Endothelial cell of umbilical vein (primary cell): ENCODE measurements at regions not wholly inside any gene's neighbourhood (a gene's known extent, or its start where the extent isn't known, plus 50 kb on each side); places are given as distances from the start of the nearest gene placed in this dataset.

Experiments
- BruUV-seq: library from RNA; stranded (reverse); fragments of 400-500 nt; replicated peaks from 2 replicates; lab custom pipeline; 2021; lab: Mats Ljungman, UMichigan
- CTCF ChIA-PET: fragments of 300-600, 350-600 bp; sonication (Branson Sonifier 250); formaldehyde crosslinking; loops from one replicate; lab custom pipeline; 2021; ENCODE audit warnings: antibody characterized with exemption, inconsistent platforms; lab: Charles Lee
- POLR2A ChIA-PET: fragments of 300-600, 350-600 bp; sonication (Branson Sonifier 250); formaldehyde crosslinking; loops from one replicate; lab custom pipeline; 2021; ENCODE audit warnings: antibody characterized with exemption, inconsistent platforms; lab: Charles Lee
- DNase-seq: peaks from one replicate; pipeline ENCODE4 v3.0.0-alpha.2; 2011; ENCODE audit warnings: low read depth, low spot score
- FAIRE-seq: peaks from 2 replicates; lab custom pipeline; 2011; peaks lifted over from hg19 to GRCh38; lab: Jason Lieb, UNC
- H2AFZ ChIP-seq: 2 replicates; pipeline ENCODE4 v1.6.0; 2012; ENCODE audit warnings: low read depth, low read length, control low read depth, inconsistent platforms
- H3K27ac ChIP-seq: 2 replicates; pipeline ENCODE4 v1.5.1; 2011; ENCODE audit warnings: low read depth, mild to moderate bottlenecking, control low read depth, low read length, moderate library complexity; ENCODE audit not compliant: insufficient read depth
- H3K27me3 ChIP-seq, 2 experiments: 2 replicates each; pipeline versions ENCODE4 v1.6.0 to v1.6.1; 2011; ENCODE audit warnings: low read length in 2 of 2, mixed read lengths in 1 of 2; ENCODE audit not compliant: control insufficient read depth in 2 of 2, insufficient read depth in 2 of 2
- H3K36me3 ChIP-seq, 2 experiments: 2 replicates in 1 of 2; 3 replicates in 1 of 2; pipeline ENCODE4 v1.5.1; 2011; ENCODE audit warnings: low read length in 2 of 2, mild to moderate bottlenecking in 1 of 2, moderate library complexity in 1 of 2; ENCODE audit not compliant: control insufficient read depth in 2 of 2, insufficient read depth in 2 of 2; ENCODE audit errors: extremely low read depth in 1 of 2
- H3K4me1 ChIP-seq: 3 replicates; pipeline ENCODE4 v1.5.1; 2011; ENCODE audit warnings: mild to moderate bottlenecking, low read length; ENCODE audit not compliant: control insufficient read depth, insufficient read depth; ENCODE audit errors: extremely low read depth
- H3K4me2 ChIP-seq: 2 replicates; pipeline ENCODE4 v1.6.1; 2011; ENCODE audit warnings: low read length, control low read depth, mixed read lengths; ENCODE audit not compliant: insufficient read depth
- H3K4me3 ChIP-seq, 3 experiments: fragments of 200-600 bp in 1 of 3; sonication (generic), shearing (Covaris generic) in 1 of 3; replicated peaks in 1 of 3; 2 replicates each; pipeline ENCODE4 v1.5.1; 2011 to 2016; ENCODE audit warnings: control low read depth in 3 of 3, low read length in 3 of 3, mild to moderate bottlenecking in 2 of 3, inconsistent platforms in 1 of 3, low read depth in 1 of 3, moderate library complexity in 1 of 3; ENCODE audit not compliant: insufficient read depth in 1 of 3
- H3K79me2 ChIP-seq: 2 replicates; pipeline ENCODE4 v1.6.0; 2012; ENCODE audit warnings: low read length, inconsistent platforms; ENCODE audit not compliant: control insufficient read depth, insufficient read depth
- H3K9ac ChIP-seq: replicated peaks from 2 replicates; pipeline ENCODE3; 2011; ENCODE audit warnings: low read length, control low read depth; ENCODE audit not compliant: insufficient read depth; ENCODE audit errors: extremely low read depth
- H3K9me1 ChIP-seq: replicated peaks from 3 replicates; pipeline ENCODE4 v1.6.0; 2011; ENCODE audit warnings: mild to moderate bottlenecking, low read length; ENCODE audit not compliant: control insufficient read depth, insufficient read depth; ENCODE audit errors: extremely low read depth
- H3K9me3 ChIP-seq: replicated peaks from 2 replicates; pipeline ENCODE4 v1.5.1; 2012; ENCODE audit warnings: low read length, inconsistent platforms; ENCODE audit not compliant: control insufficient read depth, insufficient read depth
- H4K20me1 ChIP-seq: replicated peaks from 2 replicates; pipeline ENCODE3; 2011; ENCODE audit warnings: mild to moderate bottlenecking, low read length; ENCODE audit not compliant: control insufficient read depth, insufficient read depth; ENCODE audit errors: extremely low read depth
- EZH2 ChIP-seq: IDR thresholded peaks from 2 replicates; pipeline ENCODE4 v1.6.1; 2012; ENCODE audit warnings: borderline replicate concordance, low read depth, mild to moderate bottlenecking, moderate library complexity, low read length, inconsistent platforms; ENCODE audit not compliant: severe bottlenecking
- FOS ChIP-seq: IDR thresholded peaks from 2 replicates; pipeline ENCODE4 v1.6.1; 2011; ENCODE audit warnings: mild to moderate bottlenecking, low read length, moderate library complexity, borderline replicate concordance; ENCODE audit not compliant: insufficient read depth
- GATA2 ChIP-seq: IDR thresholded peaks from 2 replicates; pipeline ENCODE4 v1.7.0; 2011; ENCODE audit warnings: low read depth, mild to moderate bottlenecking, moderate library complexity, mixed read lengths, low read length; ENCODE audit not compliant: insufficient read length, insufficient read depth
- JUN ChIP-seq: IDR thresholded peaks from 2 replicates; pipeline ENCODE4 v1.6.1; 2011; ENCODE audit warnings: borderline replicate concordance, low read depth; ENCODE audit not compliant: insufficient read length, insufficient read depth
- MYC ChIP-seq: IDR thresholded peaks from one replicate; pipeline ENCODE4 v1.6.1; 2011; ENCODE audit warnings: mild to moderate bottlenecking, low read depth, low read length
- POLR2A ChIP-seq: IDR thresholded peaks from 2 replicates; pipeline ENCODE4 v1.6.1; 2012; ENCODE audit warnings: low read depth, mild to moderate bottlenecking, control low read depth, low read length
- POLR2AphosphoS5 ChIP-seq: IDR thresholded peaks from 2 replicates; pipeline ENCODE4 v1.6.1; 2012; ENCODE audit warnings: low read depth, mild to moderate bottlenecking, control low read depth, low read length, moderate library complexity; ENCODE audit not compliant: insufficient read depth
- dilution Hi-C: fragments of 300-500 bp; cut with MboI; formaldehyde crosslinking; loops from one replicate; pipeline ENCODE4 v1.15.0; 2019; ENCODE audit warnings: low sequenced_read_pairs; ENCODE audit not compliant: extremely low pct_ligation_motif_present
- intact Hi-C: fragments of 100-400 bp; cut with micrococcal nuclease; formaldehyde crosslinking; loops from one replicate; pipeline ENCODE4 v1.10.0; 2022
- TF ChIP-seq, protein P1 (sequence below), 2 donors: IDR thresholded peaks; 1 replicate in 1 of 2; 2 replicates in 1 of 2; pipeline ENCODE4 v1.5.1; 2011; ENCODE audit warnings: low read length in 2 of 2, mild to moderate bottlenecking in 2 of 2, moderate library complexity in 2 of 2, control low read depth in 1 of 2, inconsistent platforms in 1 of 2, low read depth in 1 of 2; ENCODE audit not compliant: insufficient read depth in 1 of 2; ENCODE audit errors: extremely low read depth in 1 of 2
- TF ChIP-seq, protein P2 (sequence below): IDR thresholded peaks from 2 replicates; pipeline ENCODE4 v1.6.1; 2011; ENCODE audit not compliant: insufficient read depth, insufficient read length

DNA sequence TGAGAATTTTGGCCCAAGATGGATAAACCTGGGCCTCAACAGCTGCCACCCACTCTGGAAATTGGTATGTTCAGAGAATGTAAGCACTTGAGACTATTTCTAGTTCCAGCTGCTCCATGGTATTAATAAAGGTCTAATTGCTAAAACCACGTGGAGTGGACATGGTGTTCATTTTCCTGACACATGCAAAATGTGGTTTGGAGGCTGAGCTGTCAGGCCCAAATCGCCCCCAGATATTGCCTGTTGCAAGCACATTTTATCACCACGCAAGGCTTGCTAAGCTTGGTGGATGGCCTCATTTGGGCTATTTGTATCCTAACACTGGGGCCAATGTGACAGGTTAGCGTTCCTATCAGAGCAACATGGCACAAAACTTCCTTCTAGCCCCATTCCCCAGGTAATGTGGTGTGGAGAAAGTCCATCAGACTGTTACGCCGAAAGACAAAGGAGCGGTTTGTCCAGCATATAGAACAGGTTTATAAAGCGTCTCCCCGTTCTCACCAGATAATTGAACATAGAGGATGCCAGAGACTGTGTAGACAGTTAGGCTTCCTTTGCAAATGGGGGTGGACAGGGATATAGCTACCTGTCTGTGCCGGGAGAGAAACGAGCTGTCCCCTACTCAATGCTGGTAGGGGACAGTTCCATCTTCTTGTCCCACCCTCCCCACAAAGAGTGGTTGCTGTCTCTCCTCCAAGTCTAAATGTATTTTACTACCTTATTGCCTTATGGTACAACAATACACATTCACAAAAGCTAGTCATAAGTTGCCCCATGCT lies 78.0 kb upstream of the ANKRD1 start:
- H3K9me1 ChIP-seq, result no peaks in the 10 kb centered on the region
- FAIRE-seq, result no peak
- TF ChIP-seq, protein P1, sequence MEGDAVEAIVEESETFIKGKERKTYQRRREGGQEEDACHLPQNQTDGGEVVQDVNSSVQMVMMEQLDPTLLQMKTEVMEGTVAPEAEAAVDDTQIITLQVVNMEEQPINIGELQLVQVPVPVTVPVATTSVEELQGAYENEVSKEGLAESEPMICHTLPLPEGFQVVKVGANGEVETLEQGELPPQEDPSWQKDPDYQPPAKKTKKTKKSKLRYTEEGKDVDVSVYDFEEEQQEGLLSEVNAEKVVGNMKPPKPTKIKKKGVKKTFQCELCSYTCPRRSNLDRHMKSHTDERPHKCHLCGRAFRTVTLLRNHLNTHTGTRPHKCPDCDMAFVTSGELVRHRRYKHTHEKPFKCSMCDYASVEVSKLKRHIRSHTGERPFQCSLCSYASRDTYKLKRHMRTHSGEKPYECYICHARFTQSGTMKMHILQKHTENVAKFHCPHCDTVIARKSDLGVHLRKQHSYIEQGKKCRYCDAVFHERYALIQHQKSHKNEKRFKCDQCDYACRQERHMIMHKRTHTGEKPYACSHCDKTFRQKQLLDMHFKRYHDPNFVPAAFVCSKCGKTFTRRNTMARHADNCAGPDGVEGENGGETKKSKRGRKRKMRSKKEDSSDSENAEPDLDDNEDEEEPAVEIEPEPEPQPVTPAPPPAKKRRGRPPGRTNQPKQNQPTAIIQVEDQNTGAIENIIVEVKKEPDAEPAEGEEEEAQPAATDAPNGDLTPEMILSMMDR (IDR thresholded peaks at IDR 0.05; ENCODE audit: extremely low read depth in 1 of 2, insufficient read depth in 1 of 2, low read depth in 1 of 2, low read length in 2 of 2), result no peak
- TF ChIP-seq POLR2A, result no peak
- no peak for TF ChIP-seq MYC
- no peak for TF ChIP-seq GATA2
- TF ChIP-seq, protein P2, sequence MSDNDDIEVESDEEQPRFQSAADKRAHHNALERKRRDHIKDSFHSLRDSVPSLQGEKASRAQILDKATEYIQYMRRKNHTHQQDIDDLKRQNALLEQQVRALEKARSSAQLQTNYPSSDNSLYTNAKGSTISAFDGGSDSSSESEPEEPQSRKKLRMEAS, result no peak
- TF ChIP-seq POLR2AphosphoS5, result no peak
- no peak for TF ChIP-seq JUN
- TF ChIP-seq FOS, result no peak
- TF ChIP-seq EZH2, result no peak
- no peaks in the 10 kb centered on the region for H3K36me3 ChIP-seq
- no peak overlapping the region for H3K9ac ChIP-seq
- no peak for DNase-seq
- no peak overlapping the region for H3K4me3 ChIP-seq
- dilution Hi-C loops, result no loop called here
- H2AFZ ChIP-seq, result no peak overlapping the region
- POLR2A ChIA-PET, result no interaction called here
- H4K20me1 ChIP-seq, result no peaks in the 10 kb centered on the region
- no peaks in the 10 kb centered on the region for H3K9me3 ChIP-seq
- no peaks in the 10 kb centered on the region for H3K4me1 ChIP-seq
- CTCF ChIA-PET, result no interaction called here
- intact Hi-C loops, result no loop called here
- no peaks in the 10 kb centered on the region for H3K79me2 ChIP-seq
- no peak overlapping the region for H3K4me2 ChIP-seq
- BruUV-seq, result no TSS peak
- H3K27me3 ChIP-seq, result no peaks in the 10 kb centered on the region
- H3K27ac ChIP-seq, result no peak overlapping the region
